AG04449 (cell line): ENCODE measurements at regions not wholly inside any gene's neighbourhood (a gene's known extent, or its start where the extent isn't known, plus 50 kb on each side); places are given as distances from the start of the nearest gene placed in this dataset.

Experiments used
- CTCF ChIA-PET: fragments of 350-600 bp; formaldehyde crosslinking; extraction: SDS; loops from one replicate; lab custom pipeline; 2021; ENCODE audit warnings: antibody characterized with exemption; lab: Yijun Ruan, JAX
- POLR2A ChIA-PET: fragments of 400-600, 350-600 bp; formaldehyde crosslinking; extraction: SDS; loops from one replicate; lab custom pipeline; 2020; ENCODE audit warnings: antibody characterized with exemption, inconsistent platforms; lab: Yijun Ruan, JAX
- DNase-seq: peaks from one replicate; pipeline ENCODE4 v3.0.0-alpha.2; 2010; ENCODE audit warnings: low read depth, low spot score
- H3K4me3 ChIP-seq: 2 replicates; pipeline ENCODE4 v1.5.1; 2011; ENCODE audit warnings: low read depth, mild to moderate bottlenecking, control low read depth, low read length
- TF ChIP-seq, protein P1 (sequence below): IDR thresholded peaks from one replicate; pipeline ENCODE4 v1.5.1; 2011; ENCODE audit warnings: mild to moderate bottlenecking, moderate library complexity, low read length, control low read depth, inconsistent platforms; ENCODE audit not compliant: insufficient read depth; ENCODE audit errors: missing control alignments

DNA sequence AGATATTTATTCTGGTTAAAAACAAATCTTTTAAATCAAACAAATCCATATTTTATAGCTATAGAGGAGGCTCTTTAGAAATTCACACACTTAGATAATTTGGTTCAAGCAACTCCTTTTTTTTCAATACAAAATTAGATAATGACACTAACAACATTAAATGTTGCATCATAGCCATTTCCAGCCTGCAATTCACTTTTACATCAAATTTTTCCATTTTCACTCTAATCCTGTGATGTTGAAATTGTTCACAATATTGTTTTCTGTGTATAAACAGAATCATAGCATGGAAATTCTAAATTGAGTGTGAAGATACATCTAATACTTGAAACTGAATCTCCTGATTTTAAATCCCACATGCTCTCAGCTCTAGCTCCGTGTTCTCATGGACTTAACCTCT lies 482.6 kb downstream of the INHBA start:
- ChIA-PET CTCF (interaction anchor here (1.1 kb wide), 1 partner anchor 18 kb away, joined by 4 read pairs; no protein-coding TSS in a partner anchor), POLR2A (no interaction called here)
- no peak overlapping the region for H3K4me3 ChIP-seq
- TF ChIP-seq, protein P1, sequence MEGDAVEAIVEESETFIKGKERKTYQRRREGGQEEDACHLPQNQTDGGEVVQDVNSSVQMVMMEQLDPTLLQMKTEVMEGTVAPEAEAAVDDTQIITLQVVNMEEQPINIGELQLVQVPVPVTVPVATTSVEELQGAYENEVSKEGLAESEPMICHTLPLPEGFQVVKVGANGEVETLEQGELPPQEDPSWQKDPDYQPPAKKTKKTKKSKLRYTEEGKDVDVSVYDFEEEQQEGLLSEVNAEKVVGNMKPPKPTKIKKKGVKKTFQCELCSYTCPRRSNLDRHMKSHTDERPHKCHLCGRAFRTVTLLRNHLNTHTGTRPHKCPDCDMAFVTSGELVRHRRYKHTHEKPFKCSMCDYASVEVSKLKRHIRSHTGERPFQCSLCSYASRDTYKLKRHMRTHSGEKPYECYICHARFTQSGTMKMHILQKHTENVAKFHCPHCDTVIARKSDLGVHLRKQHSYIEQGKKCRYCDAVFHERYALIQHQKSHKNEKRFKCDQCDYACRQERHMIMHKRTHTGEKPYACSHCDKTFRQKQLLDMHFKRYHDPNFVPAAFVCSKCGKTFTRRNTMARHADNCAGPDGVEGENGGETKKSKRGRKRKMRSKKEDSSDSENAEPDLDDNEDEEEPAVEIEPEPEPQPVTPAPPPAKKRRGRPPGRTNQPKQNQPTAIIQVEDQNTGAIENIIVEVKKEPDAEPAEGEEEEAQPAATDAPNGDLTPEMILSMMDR = no peak
- DNase-seq = no peak

DNA sequence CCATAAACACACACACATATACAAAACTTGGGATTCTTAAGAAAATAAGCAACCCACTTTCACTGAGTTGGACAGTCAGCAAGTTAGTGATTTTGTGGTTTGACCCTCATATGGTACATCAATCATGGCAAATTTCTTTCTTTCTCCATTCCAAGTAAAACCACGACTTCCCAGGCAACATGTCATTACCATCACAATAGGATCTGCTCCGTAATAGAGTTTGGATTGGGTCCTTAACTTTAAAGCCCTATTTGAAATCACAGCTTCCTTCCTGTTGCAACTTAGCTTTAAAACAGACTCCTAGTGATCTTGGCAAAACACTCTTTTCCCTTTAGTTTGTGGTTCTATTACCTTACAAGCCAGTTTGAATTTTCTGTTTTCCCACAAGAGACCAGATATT lies 483.6 kb downstream of the INHBA start:
- ChIA-PET POLR2A (no interaction called here), CTCF (no interaction called here)
- DNase-seq = no peak

DNA sequence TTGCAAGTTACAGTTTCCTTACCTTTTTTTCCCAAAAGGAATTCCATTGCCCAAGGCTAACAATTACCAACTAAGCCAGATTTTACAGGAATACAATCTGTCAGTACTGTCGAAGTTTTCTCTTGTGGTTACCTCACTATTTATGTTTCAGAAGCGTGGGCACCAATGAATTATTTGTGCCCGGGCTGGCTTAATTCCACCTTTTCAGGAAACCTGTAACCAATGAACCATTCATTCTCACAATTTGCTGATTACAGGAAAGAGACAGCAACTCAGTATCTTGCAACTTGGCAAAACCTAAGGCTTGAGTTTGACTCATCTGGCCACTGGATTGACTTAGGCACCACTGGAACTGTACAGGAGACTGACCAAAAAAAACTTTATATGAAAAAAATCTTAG lies 485.6 kb downstream of the INHBA start:
- H3K4me3 ChIP-seq = no peak overlapping the region
- DNase-seq = no peak
- POLR2A ChIA-PET = no interaction called here
- TF ChIP-seq, protein P1 = no peak
- CTCF ChIA-PET = interaction anchor here (1.3 kb wide), 1 partner anchor 11 kb away, joined by 3 read pairs; no protein-coding TSS in a partner anchor

More for the DNA sequence above, 483.6 kb downstream of the INHBA start:
- no peak overlapping the region for H3K4me3 ChIP-seq
- TF ChIP-seq, protein P1 = no peak

DNA sequence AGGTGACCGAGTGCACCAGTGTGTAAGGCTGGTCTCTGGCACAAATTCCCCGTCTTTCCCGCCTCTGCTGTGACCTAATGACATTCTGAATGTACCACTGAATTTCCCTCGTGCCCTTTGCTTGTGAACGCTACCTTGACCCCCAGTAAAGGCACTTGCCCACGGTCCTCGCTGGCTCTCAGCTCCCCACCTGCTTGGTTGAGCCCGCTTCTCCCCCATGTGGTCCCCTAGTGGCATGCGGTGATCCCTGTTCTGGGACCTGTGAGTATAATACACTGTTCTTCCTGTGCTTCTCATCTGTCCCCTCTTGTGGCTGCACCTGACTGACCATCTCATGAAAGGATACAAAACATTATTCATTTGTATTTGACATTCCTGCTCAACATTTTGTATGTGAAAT lies 495.7 kb downstream of the INHBA start:
- POLR2A ChIA-PET = no interaction called here
- H3K4me3 ChIP-seq = no peak overlapping the region
- DNase-seq = no peak
- TF ChIP-seq, protein P1 = no peak
- CTCF ChIA-PET = interaction anchor here (1.0 kb wide), 1 partner anchor 11 kb away, joined by 3 read pairs; no protein-coding TSS in a partner anchor

DNA sequence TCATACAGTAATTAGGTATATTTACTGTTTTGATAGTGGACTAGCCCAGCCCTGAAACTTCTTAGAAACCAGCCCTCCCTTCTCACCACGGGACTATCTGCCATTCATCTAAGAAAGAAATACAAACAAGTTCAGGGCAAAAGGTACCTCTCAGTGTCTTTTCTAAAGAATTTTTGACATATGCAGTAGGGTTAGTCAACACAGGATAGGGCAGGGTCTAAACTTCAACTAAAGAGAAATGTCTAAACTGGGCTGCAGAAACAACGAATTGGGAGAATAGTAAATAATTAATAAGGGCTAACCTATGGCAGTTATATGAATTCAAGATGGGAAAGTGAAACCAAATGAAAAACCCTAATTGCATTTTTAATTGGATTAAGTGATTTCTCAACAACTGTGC lies 496.6 kb downstream of the INHBA start:
- H3K4me3 ChIP-seq = no peak overlapping the region
- no peak for DNase-seq
- TF ChIP-seq, protein P1 = no peak
- POLR2A ChIA-PET = no interaction called here
- CTCF ChIA-PET = interaction anchor here (1.0 kb wide), 1 partner anchor 12 kb away, joined by 3 read pairs; no protein-coding TSS in a partner anchor

DNA sequence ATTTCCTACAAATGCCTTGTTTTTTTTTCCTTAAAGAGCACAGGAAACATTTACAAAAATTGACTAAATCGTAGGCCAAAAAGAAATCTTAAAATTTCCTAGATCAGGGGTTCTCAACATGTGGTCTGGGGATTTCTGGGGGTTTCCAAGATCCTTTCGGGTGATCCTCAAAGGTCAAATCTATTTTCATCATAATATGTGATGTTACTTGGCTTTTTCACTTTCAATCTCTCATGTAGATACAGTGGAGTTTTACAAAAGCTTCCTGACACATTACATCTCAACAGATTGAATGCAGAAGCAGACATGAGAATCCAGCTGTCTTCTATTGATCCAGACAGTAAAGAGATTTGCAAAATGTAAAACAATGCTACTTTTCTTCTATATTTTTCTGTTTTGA lies 497.3 kb downstream of the INHBA start:
- no peak overlapping the region for H3K4me3 ChIP-seq
- TF ChIP-seq, protein P1 = no peak
- DNase-seq = no peak
- ChIA-PET POLR2A (no interaction called here), CTCF (no interaction called here)
